Activated gamma-delta T cell (primary cell): ENCODE measurements at regions not wholly inside any gene's neighbourhood (a gene's known extent, or its start where the extent isn't known, plus 50 kb on each side); places are given as distances from the start of the nearest gene placed in this dataset.
"Not testable (repeated sequence)": the region's sequence is repeated elsewhere in the genome, so short reads cannot be mapped to it uniquely, and the experiment has no call there.

Experiments
- DNase-seq: peaks from one replicate; lab custom pipeline; 2025; lab: John Stamatoyannopoulos, UW

DNA sequence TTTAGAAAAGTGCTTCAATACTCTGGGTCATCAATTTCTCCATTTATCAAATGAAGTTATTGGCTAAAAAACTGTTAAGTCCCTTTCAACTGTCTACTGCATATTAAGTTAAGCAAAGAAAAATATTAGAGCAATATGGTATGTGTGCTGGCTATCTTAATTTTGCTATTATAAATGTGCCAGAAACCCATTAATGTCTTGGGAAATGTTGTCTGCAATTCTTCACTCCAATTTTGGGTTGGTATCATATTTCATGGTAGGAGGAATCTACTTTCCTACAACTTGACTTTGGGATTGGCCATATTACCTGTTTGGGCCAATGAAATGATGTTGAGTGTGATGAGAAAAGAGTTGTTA lies 1063.9 kb downstream of the PLA2G4A start:
- no peak for DNase-seq

GRCh38 chr1:187893471-187893870 lies 1064.7 kb downstream of the PLA2G4A start:
- DNase-seq, result no peak

- no peak for DNase-seq
These were observed 1065.6 kb downstream of the PLA2G4A start for GRCh38 chr1:187894349-187894748.

- DNase-seq, result no peak
These were observed 1074.5 kb downstream of the PLA2G4A start for GRCh38 chr1:187903223-187903622.

- DNase-seq, result no peak
These were observed 1080.6 kb downstream of the PLA2G4A start for GRCh38 chr1:187909382-187909781.

DNA sequence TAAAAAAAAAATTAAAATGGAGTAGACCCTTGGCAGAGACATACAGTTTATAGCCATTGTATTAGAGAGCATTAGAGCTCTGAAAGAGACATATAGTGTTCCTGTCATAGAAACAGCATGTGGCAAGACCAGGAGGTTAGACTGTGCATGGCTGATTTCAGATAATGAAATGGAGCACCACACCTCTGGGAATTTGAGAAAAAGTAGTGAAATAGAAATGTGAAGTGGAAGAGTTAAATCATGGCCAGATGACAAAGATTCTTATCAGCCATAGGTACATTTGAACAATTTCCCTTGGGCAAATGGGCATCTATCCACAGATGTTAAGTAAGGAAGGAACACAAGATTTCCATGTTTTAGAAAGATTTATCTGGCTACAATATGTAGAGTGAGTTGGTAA lies 1083.1 kb downstream of the PLA2G4A start:
- DNase-seq, result no peak

DNA sequence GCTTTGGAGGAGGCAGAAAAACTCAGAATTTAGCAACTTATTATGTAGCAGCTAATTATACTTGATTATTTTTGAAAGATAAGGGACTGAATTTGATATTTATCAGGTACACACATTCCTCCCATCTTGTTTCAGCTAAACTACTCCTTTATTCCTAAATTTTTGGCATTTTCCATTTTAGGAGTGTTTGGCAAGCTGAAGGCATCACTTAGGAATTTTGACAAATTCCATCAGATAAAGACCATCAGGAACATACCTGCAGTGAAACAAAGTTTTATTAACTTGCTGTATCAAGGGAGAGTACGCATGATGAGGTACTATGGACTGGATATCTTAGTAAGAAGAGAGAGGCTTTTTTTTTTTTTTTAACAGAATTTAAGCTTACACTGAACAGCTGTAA lies 1092.2 kb downstream of the PLA2G4A start:
- no peak for DNase-seq

DNA sequence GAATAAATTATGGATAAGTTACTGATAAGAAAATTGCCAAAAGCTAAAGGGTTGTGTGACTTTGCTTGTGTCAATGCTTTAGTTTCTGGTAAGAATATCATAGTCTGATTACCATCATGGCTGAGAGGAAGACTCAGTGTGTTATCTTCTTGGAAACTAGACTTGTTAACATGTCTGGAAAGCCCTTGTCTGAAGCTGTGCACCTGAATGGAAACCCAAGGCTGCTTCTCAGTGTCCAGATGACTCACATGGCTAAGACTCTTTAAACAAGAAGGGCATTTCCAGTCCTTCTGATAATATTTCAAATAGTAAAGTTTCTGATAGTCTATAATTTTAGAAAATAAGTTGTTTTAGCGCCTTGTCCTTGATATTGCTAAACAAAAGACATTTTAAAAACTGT lies 1092.7 kb downstream of the PLA2G4A start:
- DNase-seq, result no peak

- no peak for DNase-seq
These were observed 1093.5 kb downstream of the PLA2G4A start for GRCh38 chr1:187922255-187922654.

DNA sequence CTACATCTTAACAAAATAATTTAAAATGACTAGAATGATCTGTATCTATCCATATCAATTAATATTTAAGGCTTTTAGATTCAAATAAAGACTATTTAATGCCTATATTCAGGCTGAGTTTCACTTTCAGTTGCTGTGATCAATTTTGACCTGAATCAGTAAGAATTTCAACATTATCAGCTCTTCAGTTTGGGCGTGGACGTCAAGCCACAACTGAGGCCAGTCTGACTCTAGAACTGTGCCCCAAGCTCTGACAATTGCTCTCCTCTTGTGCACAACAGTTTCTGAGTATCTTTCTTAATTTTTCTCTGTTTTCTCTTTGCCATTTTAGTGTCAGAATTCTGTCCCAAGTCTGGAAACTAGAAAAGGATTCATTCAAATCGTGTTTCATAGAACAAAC lies 1095.5 kb downstream of the PLA2G4A start:
- no peak for DNase-seq

DNA sequence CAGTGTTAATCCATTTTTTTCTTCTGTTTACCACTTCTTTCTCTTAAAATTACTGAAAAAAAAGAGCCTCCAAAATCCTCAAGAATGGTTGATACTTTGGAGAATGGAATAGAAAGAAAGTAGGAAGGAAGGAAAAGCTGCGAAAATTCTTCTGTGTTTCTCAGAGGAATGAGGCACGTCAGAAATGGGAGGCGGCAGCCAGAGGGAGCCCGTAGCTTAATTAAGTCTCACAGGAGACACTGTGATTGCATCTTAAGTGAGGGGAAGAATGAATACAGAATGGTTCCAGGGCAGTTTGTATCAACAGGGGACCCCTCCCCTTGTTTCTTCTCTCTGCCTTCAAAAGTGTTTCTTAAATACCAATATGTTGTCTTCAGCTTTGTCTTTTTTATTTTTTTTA lies 1099.5 kb downstream of the PLA2G4A start:
- DNase-seq, result no peak

GRCh38 chr1:187928696-187929095 lies 1099.9 kb downstream of the PLA2G4A start:
- DNase-seq, result no peak

DNA sequence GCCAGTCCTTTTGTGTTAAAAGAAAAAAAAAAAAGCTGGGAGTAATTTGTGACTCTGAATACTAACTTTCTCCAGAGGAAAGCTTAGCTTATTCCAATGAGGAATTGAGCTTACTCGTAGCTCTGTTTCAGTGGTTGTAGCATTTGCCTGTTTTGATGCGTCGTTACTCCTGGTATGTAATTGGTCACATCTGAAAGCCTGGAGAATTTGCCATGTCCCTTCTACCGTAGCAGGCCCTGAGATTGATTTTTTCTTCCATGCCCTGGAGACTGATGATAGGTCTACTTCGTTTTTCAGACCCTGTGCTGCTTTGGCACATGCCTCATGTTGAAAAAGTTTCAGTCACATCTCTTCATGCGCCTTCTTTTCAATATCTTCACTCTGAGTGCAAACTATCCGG lies 1103.0 kb downstream of the PLA2G4A start:
- DNase-seq, result no peak

DNA sequence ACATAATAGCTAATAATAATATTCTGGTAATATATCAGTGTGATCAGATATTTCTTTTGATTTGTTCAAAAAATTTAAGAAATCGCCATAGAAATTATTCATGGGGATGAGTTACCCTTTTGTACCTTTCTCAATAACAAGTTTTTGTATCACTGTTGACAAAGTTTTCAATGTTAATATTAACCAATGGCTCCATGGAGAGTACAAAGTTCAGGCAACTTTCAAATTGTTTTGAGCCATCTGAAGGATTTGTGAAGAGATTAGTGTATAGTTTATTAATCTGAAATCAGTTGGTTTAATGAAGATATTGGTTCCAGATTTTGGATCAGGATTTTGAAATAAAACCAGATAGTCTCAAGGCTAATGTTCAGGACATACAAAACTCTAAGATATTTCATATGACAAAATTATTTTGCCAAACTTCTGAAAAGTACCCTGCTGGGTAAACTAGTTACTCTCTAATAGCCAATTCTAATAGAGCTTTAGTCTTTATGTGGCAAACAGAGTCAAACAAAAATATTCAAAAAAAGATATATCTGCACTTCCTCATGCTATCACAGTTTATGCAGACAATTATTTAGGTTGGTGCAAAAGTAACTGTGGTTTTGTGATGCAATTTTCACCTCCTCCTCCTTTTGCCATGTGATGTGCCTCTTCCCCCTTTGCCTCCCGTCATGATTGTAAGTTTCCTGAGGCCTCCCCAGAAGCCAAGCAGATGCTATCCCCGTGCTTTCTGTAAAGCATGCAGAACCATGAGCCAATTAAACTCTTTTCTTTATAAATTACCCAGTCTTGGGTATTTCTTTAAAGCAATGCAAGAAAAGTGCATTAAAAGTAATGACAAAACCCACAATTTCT lies 1105.0 kb downstream of the PLA2G4A start:
- no peak for DNase-seq

GRCh38 chr1:187936667-187937066 lies 1107.9 kb downstream of the PLA2G4A start:
- DNase-seq, result no peak

- no peak for DNase-seq
These were observed 1109.3 kb downstream of the PLA2G4A start for GRCh38 chr1:187938092-187938491.

GRCh38 chr1:187942986-187943385 lies 1114.2 kb downstream of the PLA2G4A start:
- no peak for DNase-seq

DNA sequence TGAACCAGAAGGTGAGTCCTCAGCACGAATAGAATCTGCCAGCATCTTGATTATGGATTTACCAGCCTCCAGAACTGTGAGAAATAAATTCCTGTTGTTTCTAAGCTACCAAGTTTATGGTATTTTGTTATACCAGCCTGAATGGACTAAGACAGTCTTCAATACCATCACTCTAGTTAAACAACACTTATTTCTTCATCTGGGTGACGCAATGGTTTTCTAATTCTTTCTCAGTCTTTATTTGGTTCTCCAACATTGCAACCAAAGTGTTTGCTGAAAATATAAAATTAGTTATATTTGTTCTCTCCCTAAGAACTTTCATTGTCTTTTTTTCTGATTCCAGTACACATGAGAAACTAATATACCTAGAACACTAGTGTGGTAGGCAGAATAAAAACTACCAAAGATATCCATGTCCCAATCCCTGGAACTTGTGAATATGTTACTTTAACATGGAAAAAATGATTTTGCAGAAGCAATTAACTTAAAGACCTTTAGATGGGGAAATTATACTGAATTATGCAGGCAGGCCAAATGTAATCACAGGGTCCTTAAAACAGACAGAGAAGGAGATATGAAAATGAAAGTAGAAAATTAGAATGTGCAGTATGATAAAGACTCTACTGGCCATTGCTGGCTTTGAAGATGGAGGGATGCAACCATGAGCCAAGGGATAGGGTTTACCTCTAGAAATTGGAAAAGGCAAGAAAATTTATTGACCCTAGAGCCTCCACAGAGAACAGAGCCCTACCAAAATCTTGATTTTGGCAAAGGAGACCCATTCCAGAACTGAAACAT lies 1115.1 kb downstream of the PLA2G4A start:
- no peak for DNase-seq

DNA sequence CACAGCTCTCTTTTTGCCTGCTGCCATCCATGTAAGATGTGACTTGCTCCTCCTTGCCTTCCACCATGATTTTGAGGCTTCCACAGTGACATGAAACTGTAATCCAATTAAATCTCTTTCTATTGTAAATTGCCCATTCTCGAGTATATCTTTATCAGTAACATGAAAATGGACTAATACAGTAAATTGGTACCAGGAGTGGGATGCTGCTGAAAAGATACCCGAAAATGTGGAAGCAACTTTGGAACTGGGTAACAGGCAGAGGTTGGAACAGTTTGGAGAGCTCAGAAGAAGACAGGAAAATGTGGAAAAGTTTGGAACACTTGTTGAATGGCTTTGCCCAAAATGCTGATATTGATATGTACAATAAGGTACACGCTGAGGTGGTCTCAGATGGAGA lies 1117.9 kb downstream of the PLA2G4A start:
- DNase-seq, result not testable (repeated sequence)

- no peak for DNase-seq
These were observed 1118.6 kb downstream of the PLA2G4A start for GRCh38 chr1:187947359-187947758.

DNA sequence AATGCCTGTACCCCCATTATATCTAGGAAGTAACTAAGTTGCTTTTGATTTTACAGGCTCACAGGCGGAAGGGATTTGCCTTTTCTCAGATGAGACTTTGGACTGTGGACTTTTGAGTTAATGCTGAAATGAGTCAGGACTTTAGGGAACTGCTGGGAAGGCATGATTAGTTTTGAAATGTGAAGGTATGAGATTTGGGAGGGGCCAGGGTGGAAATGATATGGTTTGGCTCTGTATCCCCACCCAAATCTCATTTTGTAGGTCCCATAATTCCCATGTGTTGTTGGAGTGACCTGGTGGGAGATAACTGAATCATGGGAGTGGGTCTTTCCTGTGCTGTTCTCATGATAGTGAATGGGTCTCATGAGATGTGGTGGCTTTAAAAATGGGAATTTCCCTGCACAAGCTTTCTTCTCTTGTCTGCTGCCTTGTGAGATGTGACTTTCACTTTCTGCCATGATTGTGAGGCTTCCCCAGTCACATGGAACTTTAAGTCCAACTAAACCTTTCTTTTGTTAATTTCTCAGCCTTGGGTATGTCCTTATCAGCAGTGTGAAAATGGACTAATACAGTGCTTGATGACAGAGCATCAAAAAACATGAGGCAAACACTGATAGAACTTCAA lies 1119.5 kb downstream of the PLA2G4A start:
- DNase-seq, result no peak

GRCh38 chr1:187949567-187949966 lies 1120.8 kb downstream of the PLA2G4A start:
- no peak for DNase-seq

- no peak for DNase-seq
These were observed 1123.1 kb downstream of the PLA2G4A start for GRCh38 chr1:187951817-187952216.
